NCI-H128 (cell line): ENCODE measurements at regions not wholly inside any gene's neighbourhood (a gene's known extent, or its start where the extent isn't known, plus 50 kb on each side); places are given as distances from the start of the nearest gene placed in this dataset.

Source experiments
- DNase-seq: peaks from one replicate; lab custom pipeline; 2025; ENCODE audit not compliant: unreplicated experiment; lab: John Stamatoyannopoulos, UW

- no peak for DNase-seq
These were observed 412.1 kb upstream of the CDH2 start for GRCh38 chr18:28588884-28589549.

- no peak for DNase-seq
These were observed 407.8 kb upstream of the CDH2 start for GRCh38 chr18:28584731-28585130.

GRCh38 chr18:28582724-28583123 is 405.8 kb upstream of the CDH2 start:
- no peak for DNase-seq

- no peak for DNase-seq
These were observed 404.7 kb upstream of the CDH2 start for GRCh38 chr18:28581521-28582071.

- DNase-seq: no peak
These were observed 400.0 kb upstream of the CDH2 start for GRCh38 chr18:28576941-28577340.

GRCh38 chr18:28575123-28575522 is 398.2 kb upstream of the CDH2 start:
- DNase-seq: no peak

GRCh38 chr18:28574175-28574574 is 397.2 kb upstream of the CDH2 start:
- DNase-seq: no peak

- DNase-seq: no peak
These were observed 395.0 kb upstream of the CDH2 start for GRCh38 chr18:28571929-28572328.

- no peak for DNase-seq
These were observed 383.4 kb upstream of the CDH2 start for GRCh38 chr18:28560331-28560730.

GRCh38 chr18:28559511-28559910 is 382.6 kb upstream of the CDH2 start:
- no peak for DNase-seq

- no peak for DNase-seq
These were observed 365.0 kb upstream of the CDH2 start for GRCh38 chr18:28541934-28542333.

GRCh38 chr18:28541276-28541930 is 364.5 kb upstream of the CDH2 start:
- no peak for DNase-seq

- DNase-seq: no peak
These were observed 352.7 kb upstream of the CDH2 start for GRCh38 chr18:28529644-28530043.

GRCh38 chr18:28526196-28526595 is 349.3 kb upstream of the CDH2 start:
- DNase-seq: no peak

GRCh38 chr18:28523758-28524475 is 347.0 kb upstream of the CDH2 start:
- no peak for DNase-seq

- no peak for DNase-seq
These were observed 345.3 kb upstream of the CDH2 start for GRCh38 chr18:28522236-28522635.

- DNase-seq: no peak
These were observed 343.1 kb upstream of the CDH2 start for GRCh38 chr18:28519997-28520396.

- DNase-seq: no peak
These were observed 337.8 kb upstream of the CDH2 start for GRCh38 chr18:28514699-28515098.

GRCh38 chr18:28512357-28512756 is 335.4 kb upstream of the CDH2 start:
- DNase-seq: no peak

- DNase-seq: no peak
These were observed 334.5 kb upstream of the CDH2 start for GRCh38 chr18:28511413-28511821.

- DNase-seq: no peak
These were observed 333.3 kb upstream of the CDH2 start for GRCh38 chr18:28510210-28510609.

GRCh38 chr18:28504066-28504465 is 327.1 kb upstream of the CDH2 start:
- no peak for DNase-seq
